Activated CD4-positive, CD25-positive, alpha-beta regulatory T cell (primary cell): ENCODE measurements at regions not wholly inside any gene's neighbourhood (a gene's known extent, or its start where the extent isn't known, plus 50 kb on each side); places are given as distances from the start of the nearest gene placed in this dataset.

Source experiments
- DNase-seq, 4 experiments: peaks; one replicate each; lab custom pipeline; 2025; lab: John Stamatoyannopoulos, UW

DNA sequence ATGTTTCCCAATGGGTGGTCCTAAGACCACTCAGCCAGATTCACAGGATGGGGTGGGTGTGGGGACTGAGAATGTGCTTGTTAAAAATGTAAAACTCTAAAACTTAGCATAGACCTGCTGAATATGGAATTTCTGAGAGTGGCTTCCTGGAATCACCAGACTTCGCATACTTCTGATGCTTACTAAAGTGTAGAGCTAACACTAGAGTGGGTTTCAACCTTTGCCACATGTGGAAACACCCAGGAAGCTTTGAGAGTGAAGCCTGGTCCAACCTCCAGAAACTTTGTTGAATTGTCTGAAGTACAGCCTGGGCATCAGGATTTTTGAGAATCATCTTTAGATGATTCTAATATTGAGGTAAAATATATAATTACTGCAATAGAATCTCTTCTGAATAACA lies 167.8 kb upstream of the EDNRA start:
- DNase-seq = no peak

DNA sequence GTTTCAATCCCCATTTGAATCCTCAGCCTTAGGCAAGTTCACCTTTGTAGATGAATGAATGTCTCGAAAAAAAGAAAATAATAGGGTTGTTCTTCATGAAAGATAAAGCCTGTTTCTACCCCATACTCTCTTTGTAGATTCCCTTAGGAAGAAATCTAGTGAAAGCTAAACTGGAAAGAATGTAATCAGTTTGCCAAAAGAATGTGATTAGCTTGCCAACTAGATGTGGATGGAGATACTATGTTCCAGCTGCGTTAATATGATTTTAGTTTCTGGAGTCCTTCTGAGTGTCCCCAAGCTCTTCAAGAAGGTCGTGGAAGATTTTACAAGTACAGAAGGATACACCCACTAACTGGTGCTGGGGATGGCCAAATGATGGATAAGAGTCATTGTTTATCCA lies 162.3 kb upstream of the EDNRA start:
- no peak for DNase-seq

DNA sequence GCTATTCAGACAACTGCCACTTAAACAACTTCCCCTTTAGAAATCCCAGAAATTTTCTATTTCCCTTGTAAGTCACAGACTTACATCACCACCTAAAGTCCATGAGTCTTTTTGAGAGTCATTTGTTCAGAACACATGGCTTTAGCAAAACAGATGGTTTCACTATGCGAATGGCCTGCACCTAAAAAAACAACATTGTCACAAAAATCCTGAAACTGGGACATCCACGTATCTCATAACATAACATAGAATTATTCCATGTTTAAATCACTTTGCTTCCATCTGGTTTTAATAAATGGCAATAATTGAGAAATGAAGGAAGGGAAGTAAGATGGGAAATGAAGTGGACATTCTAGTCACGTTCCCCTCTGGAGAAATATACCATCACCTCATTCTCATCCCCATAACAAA lies 155.3 kb upstream of the EDNRA start:
- no peak for DNase-seq

DNA sequence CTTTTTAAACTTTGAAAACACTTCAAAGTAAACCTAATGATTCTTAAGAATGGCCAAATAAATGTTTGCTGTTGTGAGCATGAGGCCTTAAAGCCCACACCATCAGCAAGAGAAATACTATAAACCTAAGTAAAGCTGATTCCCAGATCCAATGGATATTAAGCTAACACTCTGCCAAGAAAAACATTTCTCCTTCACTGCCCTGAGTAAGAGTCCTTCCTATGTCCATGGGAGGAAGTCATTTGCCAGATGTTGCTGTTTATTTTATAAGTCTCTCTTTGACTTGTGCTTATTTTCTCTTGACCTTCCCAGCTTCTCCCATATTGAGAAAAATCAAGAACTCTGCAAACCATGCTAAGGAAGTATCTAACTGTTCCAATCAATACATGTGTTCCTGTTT lies 154.3 kb upstream of the EDNRA start:
- DNase-seq = no peak

DNA sequence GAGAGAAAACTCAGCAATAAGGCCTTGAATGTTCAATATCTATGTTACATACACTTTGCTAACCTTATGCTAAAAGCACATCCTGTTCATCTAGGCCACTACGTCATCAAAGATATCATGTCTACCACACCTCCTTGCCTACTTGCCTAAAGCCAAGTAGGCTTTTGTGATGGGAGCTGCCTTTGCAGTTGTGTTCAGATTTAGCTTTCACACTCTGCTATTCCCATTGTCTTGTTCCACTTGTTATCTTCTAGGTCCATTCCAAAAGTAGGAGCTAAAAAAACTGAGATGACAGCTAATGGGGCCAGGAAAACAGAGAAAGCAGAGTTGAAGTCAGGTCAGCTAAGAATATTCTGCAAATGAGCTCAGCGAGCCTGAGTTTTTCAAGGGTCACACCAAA lies 153.6 kb upstream of the EDNRA start:
- no peak for DNase-seq

DNA sequence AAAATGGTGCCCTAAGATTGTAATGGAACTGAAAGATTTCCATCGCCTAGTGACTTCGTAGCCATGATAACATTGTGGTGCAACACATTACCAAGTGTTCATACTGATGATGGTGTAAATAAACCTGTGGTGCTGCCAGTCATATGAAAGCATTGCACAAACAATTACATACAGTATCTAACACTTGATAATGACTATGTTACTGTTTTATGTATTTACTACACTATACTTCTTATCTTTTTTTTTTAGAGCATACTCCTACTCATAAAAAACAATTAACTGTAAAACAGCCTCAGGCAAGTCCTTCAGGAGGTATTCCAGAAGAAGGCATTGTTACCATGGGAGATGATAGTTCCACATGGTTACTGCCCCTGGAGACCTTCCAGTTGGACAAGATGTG lies 152.7 kb upstream of the EDNRA start:
- DNase-seq = no peak

DNA sequence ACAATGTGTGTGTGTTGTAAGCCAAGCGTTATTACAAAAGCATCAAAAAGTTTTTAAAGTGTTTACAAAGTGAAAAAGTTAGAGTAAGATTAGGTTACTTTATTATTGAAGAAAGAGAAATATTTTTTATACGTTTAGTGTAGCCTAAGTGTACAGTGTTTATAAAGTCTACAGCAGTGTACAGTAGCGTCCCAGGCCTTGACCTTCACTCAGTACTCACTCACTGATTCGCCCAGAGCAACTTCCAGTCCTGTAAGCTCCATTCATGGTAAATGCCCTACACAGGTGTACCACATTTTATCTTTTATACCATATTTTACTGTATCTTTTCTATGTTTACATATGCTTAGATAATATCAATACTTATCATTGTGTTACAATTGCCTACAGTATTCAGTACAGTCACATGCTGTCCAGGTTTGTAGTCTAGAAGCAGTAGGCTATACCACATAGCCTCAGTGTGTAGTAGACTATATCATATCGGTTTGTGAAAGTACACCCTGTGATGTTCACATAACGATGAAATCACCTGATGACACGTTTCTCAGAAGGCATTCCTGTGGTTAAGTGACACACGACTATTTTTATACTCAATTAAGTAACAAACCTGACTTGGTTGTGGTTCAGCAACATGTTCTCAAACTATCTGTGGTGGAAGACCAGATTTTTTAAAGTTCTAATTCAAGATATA lies 152.0 kb upstream of the EDNRA start:
- no peak for DNase-seq

DNA sequence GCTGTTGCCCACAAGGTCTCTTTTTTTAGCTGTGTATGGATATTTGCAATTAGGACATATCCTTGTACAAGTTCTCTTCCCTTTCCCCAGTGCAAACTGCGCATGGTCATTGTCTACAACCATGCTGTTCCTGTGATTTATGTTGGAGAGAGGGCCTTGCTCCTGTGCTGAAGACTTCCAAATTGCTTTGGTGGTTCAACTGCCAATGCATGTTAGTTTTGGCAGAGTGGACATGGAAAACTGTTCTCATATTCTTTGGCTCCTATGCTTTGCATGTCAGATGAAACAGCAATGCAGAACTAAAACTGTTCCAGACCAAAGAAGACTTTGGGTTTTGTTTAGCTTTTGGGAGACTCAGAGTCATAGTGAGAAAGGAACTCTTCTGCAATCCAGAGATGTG lies 148.8 kb upstream of the EDNRA start:
- no peak for DNase-seq

DNA sequence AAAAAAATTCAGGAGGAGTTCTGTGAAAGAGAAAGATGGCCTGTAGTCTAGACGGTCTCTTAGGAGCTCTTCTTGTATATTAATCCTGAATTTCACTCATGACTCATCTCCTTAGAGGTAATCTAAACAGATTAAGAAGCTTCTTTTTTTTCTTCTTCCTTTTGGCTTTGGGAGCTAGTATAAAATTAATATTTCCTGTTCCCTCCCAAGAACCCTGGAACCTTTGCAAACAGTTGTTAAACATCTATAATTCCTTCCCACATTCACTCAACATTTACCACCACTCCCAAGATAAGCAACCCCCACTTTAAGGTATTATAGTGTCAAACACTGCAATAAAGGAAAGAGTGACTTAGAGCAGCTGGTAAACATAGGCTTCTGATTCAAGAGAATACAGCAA lies 146.4 kb upstream of the EDNRA start:
- no peak for DNase-seq

DNA sequence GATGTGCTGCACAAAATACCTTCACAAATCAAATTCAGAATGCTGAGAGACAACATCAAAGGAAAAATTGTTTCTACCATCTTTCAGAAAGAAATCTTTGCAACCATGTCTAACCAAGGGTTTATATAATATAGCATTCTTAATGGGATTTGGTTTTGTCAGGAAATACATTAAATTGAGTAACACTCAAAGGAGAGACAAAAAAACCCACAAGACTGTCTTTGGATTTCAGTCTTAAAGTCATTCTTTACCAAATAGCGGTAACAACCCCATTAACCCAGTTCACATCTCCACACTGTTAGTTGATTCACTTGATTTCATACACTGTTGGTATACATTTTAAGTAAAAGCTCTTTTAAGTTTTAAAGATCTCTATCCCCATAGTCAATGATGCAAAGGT lies 145.7 kb upstream of the EDNRA start:
- DNase-seq = no peak

DNA sequence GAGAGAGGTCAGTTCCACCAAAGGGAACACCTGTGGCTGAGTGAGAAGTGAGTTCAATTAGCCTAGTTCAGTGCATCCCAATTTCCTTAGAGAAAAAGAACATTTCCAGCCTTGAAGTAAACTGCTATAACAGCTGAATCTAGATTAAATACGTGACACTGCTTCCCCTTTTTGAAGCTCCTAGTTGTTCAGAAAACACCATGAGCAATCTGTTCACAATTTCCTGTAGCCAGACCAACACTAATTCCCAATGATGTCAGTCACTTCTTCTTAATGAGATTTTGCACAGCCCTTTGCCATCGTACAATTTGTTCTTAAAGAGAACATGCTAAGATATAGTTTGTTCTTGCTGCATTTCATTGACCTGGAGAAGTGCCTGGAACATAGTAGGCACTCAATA lies 144.6 kb upstream of the EDNRA start:
- DNase-seq = no peak

DNA sequence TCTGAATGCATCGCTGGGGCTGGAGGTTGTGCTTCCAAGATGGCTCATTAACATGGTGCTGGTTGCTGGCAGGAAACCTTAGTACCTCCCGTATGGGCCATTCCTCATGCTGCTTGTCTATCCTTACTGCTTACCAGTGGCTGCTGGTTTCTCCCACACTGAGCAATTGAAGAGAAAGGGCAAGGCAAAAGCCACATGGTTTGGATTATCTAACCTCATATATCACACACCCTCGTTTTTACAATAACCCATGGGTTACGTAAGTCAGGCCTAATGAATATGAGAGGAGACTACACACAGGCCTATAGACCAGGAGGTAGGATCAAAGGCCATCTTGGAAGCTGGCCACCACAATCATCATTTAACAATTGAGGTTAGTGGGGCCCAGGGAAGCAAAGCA lies 141.8 kb upstream of the EDNRA start:
- no peak for DNase-seq

DNA sequence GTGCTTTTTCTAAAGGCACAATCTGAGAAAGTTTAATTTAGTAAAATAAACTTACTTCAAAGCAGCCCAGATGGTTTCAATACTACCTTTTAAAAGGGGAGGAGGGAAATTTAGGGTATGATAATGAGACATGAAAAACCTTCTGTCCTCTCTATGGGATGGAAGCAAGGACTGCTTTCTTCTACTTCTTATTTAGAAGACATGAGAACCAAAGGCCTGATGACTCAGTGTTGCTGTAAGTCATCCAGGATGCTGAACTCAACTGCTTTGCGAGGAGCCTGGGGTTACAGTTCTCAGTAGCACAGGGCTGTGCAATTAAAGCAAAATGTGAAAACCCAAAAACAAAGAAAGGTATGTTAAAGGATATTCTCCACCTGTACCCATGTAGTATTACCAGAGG lies 140.8 kb upstream of the EDNRA start:
- DNase-seq = no peak

DNA sequence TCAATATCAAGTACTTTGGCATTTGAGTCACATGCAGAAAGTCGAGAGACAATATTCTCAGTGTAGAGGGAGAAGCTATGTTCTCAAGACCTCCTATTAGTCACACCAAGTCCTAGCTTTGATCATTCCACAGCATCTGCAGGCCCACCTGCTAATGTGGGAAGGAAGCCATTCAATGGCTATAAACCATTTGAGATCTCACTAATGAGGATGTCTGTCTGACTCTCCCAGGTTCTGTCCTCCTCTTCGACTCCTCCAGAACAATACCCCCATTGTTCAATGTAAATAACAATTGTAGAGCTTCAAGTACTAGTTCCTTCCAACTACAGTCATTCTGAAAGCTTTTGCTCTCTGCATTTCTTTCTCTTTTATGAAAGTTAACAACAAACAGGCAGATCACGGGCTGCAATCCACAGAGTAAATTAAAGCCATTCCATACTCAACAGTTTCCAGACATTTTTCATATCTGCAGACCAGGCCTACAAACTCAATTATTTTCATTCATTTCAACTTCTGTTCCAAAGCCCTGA lies 140.2 kb upstream of the EDNRA start:
- DNase-seq = no peak

DNA sequence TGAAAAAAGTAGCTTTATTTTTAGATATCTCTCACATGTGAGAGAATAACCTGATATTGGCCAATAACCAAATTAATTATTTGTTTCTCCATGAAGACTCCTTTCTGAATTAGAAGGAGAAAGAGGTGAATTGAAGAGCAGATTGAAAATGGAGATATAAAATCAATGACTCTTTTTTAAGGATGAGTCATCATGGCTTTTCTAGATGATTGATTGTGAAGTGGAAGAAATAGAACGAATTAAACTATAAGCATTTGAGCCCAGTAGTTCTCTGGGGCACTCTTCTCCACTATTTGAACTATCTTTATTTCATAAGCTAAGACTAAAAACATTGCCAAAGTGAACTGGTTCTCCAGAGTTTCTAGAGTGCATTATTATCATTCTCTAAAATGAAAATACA lies 137.2 kb upstream of the EDNRA start:
- no peak for DNase-seq

DNA sequence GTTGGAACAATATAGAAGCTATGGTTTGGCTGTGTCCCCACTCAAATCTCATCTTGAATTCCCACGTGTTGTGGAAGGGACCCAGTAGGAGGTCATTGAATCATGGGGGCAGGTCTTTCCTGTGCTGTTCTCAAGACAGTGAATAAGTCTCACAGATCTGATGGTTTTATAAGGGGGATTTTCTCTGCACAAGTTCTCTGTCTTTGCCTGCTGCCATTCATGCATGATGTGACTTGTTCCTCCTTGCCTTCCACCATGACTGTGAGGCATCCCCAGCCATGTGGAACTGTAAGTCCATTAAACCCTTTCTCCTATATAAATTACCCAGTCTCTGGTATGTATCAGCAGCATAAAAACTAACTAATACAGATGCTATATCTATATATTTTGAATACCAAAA lies 135.2 kb upstream of the EDNRA start:
- DNase-seq = no peak

DNA sequence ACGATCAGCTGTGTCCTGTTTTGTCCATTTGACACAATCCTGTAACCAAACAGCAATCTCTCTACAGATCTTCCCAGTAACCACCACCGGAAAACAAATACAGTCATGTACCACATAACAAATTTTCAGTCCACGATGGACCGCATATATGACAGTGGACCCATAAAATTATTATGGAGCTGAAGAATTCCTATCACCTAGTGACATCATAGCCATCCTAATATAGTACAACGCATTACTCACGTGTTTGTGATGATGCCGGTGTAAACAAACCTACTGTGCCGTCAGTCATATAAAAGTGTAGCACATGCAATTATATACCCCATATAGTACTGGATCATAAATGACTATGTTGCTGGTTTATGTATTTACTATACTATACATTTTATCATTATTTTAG lies 133.7 kb upstream of the EDNRA start:
- DNase-seq = no peak

DNA sequence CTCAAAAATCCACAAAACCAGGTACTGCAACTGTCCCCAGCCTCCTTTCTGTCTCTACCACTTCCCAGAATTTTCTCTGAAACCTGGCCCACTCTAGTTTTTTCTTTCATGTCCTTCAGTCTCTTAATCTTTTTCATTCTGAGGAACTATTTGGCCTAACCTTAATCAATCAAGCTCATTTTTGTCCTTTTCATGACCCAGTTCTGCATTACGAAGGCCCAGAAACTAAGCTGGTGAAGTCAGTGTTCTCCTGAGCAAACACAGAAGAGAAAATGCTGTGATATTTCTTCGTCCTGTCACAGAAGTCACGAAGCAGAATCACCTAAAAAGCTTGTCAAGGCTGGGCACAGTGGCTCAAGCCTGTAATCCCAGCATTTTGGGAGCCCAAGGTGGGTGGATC lies 131.7 kb upstream of the EDNRA start:
- DNase-seq = no peak

DNA sequence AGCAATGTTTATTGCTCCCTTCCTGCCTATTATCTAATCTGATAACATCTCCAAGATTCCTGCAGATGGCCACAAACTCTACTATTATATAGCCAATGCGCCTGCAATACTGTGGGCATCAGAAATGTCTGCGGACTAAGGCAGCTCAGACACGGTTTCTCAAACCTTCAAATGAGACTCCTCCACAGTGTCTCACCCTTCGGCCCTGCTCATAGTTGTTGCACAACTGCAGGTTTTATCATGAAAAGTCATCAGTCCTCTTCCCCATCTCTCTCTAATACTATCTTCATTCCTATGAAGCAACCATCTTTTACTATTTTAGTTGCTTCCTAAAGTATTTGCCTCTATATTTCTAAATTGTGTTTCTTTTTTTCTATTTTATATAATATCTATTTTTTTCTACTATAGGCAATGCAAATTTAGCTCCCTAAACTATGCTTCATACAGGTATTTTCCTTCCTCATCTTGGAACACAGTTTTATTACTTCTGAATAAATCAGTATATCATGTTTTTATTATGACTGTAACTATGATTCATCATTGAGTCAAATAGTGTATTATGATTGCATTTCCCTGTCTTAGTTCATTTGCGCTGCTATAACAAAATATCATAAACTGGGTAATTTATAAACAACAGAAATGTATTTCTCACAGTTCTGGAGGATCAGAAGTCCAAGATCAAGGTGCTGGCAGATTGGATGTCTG lies 129.7 kb upstream of the EDNRA start:
- DNase-seq = no peak

DNA sequence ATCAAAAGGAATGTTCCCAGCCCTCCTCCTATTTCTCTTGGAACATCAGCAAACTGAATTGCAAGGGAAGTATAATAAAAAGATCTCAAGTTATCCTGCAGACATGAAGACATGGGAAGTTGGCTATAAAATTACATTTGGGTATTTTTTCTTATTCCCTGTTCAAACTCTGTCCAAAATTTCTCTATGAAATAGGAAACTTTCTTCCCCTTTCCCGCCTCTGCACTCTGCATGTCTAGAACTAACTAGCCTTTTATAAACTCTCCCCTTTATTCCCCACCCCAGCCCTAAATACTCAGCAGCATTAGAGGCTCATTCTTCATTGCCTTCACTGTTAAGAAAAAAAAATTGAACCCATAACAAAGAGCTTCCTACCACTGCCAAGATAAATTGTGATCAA lies 126.7 kb upstream of the EDNRA start:
- no peak for DNase-seq

DNA sequence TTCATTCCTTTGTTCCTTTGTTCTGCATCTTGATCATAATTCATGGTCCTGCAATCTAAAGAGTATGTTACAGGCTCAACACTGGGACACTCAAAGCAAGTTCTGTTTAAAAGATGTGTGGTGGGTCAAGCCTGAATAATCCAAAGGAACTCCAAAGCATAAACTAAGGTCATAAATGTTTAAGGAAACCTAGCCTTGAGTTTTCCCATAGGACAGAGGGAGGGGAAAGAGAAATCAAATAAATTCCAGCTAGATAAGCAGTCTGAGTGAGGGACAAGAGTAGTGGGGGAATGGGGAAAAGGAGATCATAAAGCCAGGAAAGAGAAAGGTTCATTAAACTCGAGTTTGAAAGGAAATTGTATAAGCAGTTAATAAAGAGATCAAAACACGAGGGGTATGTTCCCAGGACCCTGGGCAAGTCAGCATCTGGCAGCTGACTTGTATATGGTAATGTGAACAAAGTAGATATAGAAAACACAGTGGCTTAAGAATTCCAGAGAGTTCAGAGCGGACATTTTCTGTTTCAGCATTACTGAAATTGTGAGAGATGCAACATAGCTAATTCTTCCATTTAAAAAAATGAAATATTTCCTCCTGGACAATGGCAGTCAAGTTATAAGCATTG lies 125.8 kb upstream of the EDNRA start:
- DNase-seq = no peak

DNA sequence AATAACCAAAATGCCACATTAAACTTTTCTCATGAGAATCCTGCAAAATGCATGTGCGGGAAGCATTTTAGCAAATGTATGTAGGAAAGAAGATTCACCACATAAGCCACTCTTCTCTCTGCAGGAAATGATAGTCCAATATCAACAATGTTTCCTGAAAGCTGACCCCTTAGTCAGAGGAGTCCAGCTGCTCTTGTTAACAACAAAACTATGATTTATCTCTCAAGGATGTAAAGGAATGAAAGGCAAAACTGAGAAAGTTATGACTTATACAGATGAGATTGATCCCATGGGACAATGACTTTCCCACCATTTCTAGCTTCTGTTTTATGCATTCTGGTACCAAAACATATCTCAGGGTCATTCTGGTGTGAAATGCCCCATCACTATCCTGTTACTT lies 125.0 kb upstream of the EDNRA start:
- no peak for DNase-seq

DNA sequence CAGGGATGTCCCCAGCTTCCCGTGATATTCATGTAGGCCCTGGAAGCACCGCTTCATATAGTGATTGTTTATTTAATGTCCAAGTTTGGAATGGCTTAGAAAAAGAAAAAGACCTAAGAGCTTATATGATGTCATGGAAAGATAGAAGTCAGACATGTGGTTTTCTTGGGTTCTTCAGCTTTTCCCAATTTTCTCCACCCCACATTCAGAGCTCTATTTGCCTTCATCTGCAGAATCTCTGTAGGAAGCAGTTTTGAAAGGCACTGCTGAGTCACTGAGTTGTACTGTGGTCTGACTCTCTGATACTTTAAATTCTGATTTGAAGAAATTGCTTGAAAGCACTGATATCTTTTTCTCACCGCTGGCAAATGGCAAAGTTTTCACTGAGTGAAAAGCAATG lies 120.6 kb upstream of the EDNRA start:
- DNase-seq = no peak
